H1 (cell line): ENCODE measurements at regions not wholly inside any gene's neighbourhood (a gene's known extent, or its start where the extent isn't known, plus 50 kb on each side); places are given as distances from the start of the nearest gene placed in this dataset.

Experiments used
- CBX5 ChIP-seq: fragments of 300-800, 300-1000 bp; sonication (generic); IDR thresholded peaks from 2 replicates; pipeline ENCODE4 v1.7.1; 2016; ENCODE audit warnings: antibody characterized with exemption, low read length, low read depth
- CHD7 ChIP-seq: fragments of 300-600 bp; sonication (generic); IDR thresholded peaks from 2 replicates; pipeline ENCODE4 v1.7.1; 2012; ENCODE audit warnings: low read length, moderate library complexity, mild to moderate bottlenecking, inconsistent platforms; ENCODE audit not compliant: insufficient replicate concordance
- GABPA ChIP-seq: IDR thresholded peaks from 2 replicates; pipeline ENCODE4 v1.6.1; 2011; ENCODE audit warnings: mild to moderate bottlenecking, low read length, moderate library complexity, borderline replicate concordance; ENCODE audit not compliant: insufficient read depth
- JUN ChIP-seq: IDR thresholded peaks from 2 replicates; pipeline ENCODE4 v1.6.1; 2011; ENCODE audit warnings: low read depth, mild to moderate bottlenecking, improper control_type of control experiment, low read length
- SIN3A ChIP-seq, 2 experiments: IDR thresholded peaks in 1 of 2; conservative IDR thresholded peaks in 1 of 2; 2 replicates each; pipeline ENCODE4 v1.6.1; 2011 to 2012; ENCODE audit warnings: low read length in 2 of 2, improper control_type of control experiment in 1 of 2, low read depth in 1 of 2, mild to moderate bottlenecking in 1 of 2
- SP1 ChIP-seq: IDR thresholded peaks from 2 replicates; pipeline ENCODE4 v1.6.1; 2011; ENCODE audit warnings: low read depth, low read length
- TAF1 ChIP-seq: IDR thresholded peaks from 2 replicates; pipeline ENCODE4 v1.6.1; 2011; ENCODE audit warnings: mild to moderate bottlenecking, low read depth, low read length
- TAF7 ChIP-seq: optimal IDR thresholded peaks from 2 replicates; pipeline ENCODE3; 2011; ENCODE audit warnings: low read depth, mild to moderate bottlenecking, inconsistent platforms, low read length, moderate library complexity, borderline replicate concordance
- TEAD4 ChIP-seq: IDR thresholded peaks from 2 replicates; pipeline ENCODE4 v1.6.1; 2012; ENCODE audit warnings: low read depth, low read length, inconsistent platforms, mixed read lengths

DNA sequence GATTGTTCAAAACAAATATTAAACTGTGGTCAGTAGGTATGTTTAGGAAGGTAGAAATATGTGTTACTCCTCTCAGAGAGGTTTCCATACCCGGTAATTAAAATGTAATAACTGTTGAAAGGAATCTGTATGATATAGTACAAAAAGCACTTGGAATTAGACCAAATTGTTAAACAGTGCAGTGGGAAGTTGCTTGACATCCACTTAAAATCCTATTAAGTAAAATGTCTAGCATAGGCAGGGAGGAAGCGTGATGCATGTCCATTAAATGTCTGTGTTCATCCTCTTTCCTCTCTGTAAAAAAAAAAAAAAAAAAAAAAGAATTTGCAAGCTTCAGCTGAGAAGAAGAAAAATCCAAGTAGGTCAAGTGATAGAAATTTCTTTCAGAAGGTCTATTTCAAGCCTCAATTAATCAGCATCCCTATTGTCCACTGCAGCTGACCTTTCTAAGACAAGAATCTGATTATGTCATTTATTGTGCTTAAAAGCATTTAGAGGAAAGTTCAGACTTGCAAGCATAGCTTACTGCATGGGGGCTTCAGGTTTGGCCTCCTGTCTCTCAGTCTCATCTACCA lies 265.6 kb upstream of the RGS6 start (continued):
- TF ChIP-seq CHD7 (no peak), SP1 (no peak), CBX5 (no peak), TAF7 (no peak), JUN (no peak), TAF1 (no peak), TEAD4 (no peak), GABPA (no peak), SIN3A (conservative IDR thresholded peaks at IDR 0.05 in 1 of 2, IDR thresholded peaks at IDR 0.05 in 1 of 2; ENCODE audit: low read depth in 1 of 2, low read length in 2 of 2) (no peak)
